NCI-H146 (cell line): ENCODE measurements at regions not wholly inside any gene's neighbourhood (a gene's known extent, or its start where the extent isn't known, plus 50 kb on each side); places are given as distances from the start of the nearest gene placed in this dataset.
"Not testable (repeated sequence)": the region's sequence is repeated elsewhere in the genome, so short reads cannot be mapped to it uniquely, and the experiment has no call there.

Experiments
- DNase-seq: peaks from one replicate; lab custom pipeline; 2025; lab: John Stamatoyannopoulos, UW

GRCh38 chr9:110123341-110124095, 84.4 kb downstream of the C9orf152 start:
- no peak for DNase-seq

- no peak for DNase-seq
Observed at GRCh38 chr9:110124439-110124838, 83.5 kb downstream of the C9orf152 start.

GRCh38 chr9:110125207-110125751, 82.7 kb downstream of the C9orf152 start:
- no peak for DNase-seq

GRCh38 chr9:110125763-110126351, 82.1 kb downstream of the C9orf152 start:
- no peak for DNase-seq

- no peak for DNase-seq
Observed at GRCh38 chr9:110126499-110126941, 81.4 kb downstream of the C9orf152 start.

GRCh38 chr9:110126986-110127864, 80.7 kb downstream of the C9orf152 start:
- DNase-seq = no peak

GRCh38 chr9:110128664-110129329, 79.2 kb downstream of the C9orf152 start:
- DNase-seq = no peak

- DNase-seq = no peak
Observed at GRCh38 chr9:110129425-110129824, 78.5 kb downstream of the C9orf152 start.

GRCh38 chr9:110130211-110130610, 77.7 kb downstream of the C9orf152 start:
- no peak for DNase-seq

- no peak for DNase-seq
Observed at GRCh38 chr9:110130791-110131416, 77.1 kb downstream of the C9orf152 start.

GRCh38 chr9:110131499-110131898, 76.5 kb downstream of the C9orf152 start:
- no peak for DNase-seq

- not testable (repeated sequence) for DNase-seq
Observed at GRCh38 chr9:110132531-110132930, 75.4 kb downstream of the C9orf152 start.

- no peak for DNase-seq
Observed at GRCh38 chr9:110133059-110133458, 74.9 kb downstream of the C9orf152 start.

- DNase-seq = no peak
Observed at GRCh38 chr9:110133608-110134210, 74.2 kb downstream of the C9orf152 start.

GRCh38 chr9:110135846-110136245, 72.1 kb downstream of the C9orf152 start:
- no peak for DNase-seq

- DNase-seq = no peak
Observed at GRCh38 chr9:110136802-110137201, 71.2 kb downstream of the C9orf152 start.

- no peak for DNase-seq
Observed at GRCh38 chr9:110140276-110140675, 67.7 kb downstream of the C9orf152 start.

GRCh38 chr9:110141227-110141793, 66.6 kb downstream of the C9orf152 start:
- no peak for DNase-seq

GRCh38 chr9:110142253-110142652, 65.7 kb downstream of the C9orf152 start:
- DNase-seq = peak; percentile 38

- DNase-seq = peak; percentile 53
Observed at GRCh38 chr9:110142868-110143481, 65.0 kb downstream of the C9orf152 start.
